HEK293T (cell line): ENCODE measurements at regions not wholly inside any gene's neighbourhood (a gene's known extent, or its start where the extent isn't known, plus 50 kb on each side); places are given as distances from the start of the nearest gene placed in this dataset.
"Not testable (repeated sequence)": the region's sequence is repeated elsewhere in the genome, so short reads cannot be mapped to it uniquely, and the experiment has no call there.

Source experiments
- CTCF ChIA-PET: fragments of 350-600 bp; formaldehyde crosslinking; extraction: SDS; loops from one replicate; lab custom pipeline; 2021; ENCODE audit warnings: antibody characterized with exemption, inconsistent platforms; lab: Yijun Ruan, JAX
- POLR2A ChIA-PET: fragments of 350-600 bp; formaldehyde crosslinking; extraction: SDS; loops from one replicate; lab custom pipeline; 2020; ENCODE audit warnings: antibody characterized with exemption, inconsistent platforms; lab: Yijun Ruan, JAX
- DNase-seq: peaks from one replicate; pipeline ENCODE4 v3.0.0; 2012; ENCODE audit warnings: mixed read lengths; ENCODE audit errors: extremely low spot score
- ARNT ChIP-seq: fragments of 450-650 bp; IDR thresholded peaks from 2 replicates; pipeline ENCODE4 v1.6.1; 2017; ENCODE audit warnings: mild to moderate bottlenecking
- BHLHE40 ChIP-seq: fragments of 450-650 bp; IDR thresholded peaks from 2 replicates; pipeline ENCODE4 v1.6.1; 2016; ENCODE audit warnings: mild to moderate bottlenecking, moderate library complexity, borderline replicate concordance
- CTBP1 ChIP-seq: fragments of 450-650 bp; IDR thresholded peaks from 2 replicates; pipeline ENCODE4 v1.6.1; 2016; ENCODE audit warnings: borderline replicate concordance
- ELF4 ChIP-seq: fragments of 450-650 bp; IDR thresholded peaks from 2 replicates; pipeline ENCODE4 v1.6.1; 2017; ENCODE audit warnings: antibody characterized with exemption
- FOXA1 ChIP-seq: fragments of 450-650 bp; IDR thresholded peaks from 2 replicates; pipeline ENCODE4 v1.6.1; 2016; ENCODE audit warnings: mild to moderate bottlenecking
- FOXK2 ChIP-seq: fragments of 450-650 bp; IDR thresholded peaks from 2 replicates; pipeline ENCODE4 v1.6.1; 2016; ENCODE audit warnings: mild to moderate bottlenecking
- FOXM1 ChIP-seq: fragments of 450-650 bp; IDR thresholded peaks from 2 replicates; pipeline ENCODE4 v1.6.1; 2017; ENCODE audit warnings: mild to moderate bottlenecking, borderline replicate concordance
- HDGF ChIP-seq: fragments of 450-650 bp; IDR thresholded peaks from 2 replicates; pipeline ENCODE4 v1.6.1; 2017; ENCODE audit warnings: antibody characterized with exemption, borderline replicate concordance
- L3MBTL2 ChIP-seq: fragments of 450-650 bp; conservative IDR thresholded peaks from 2 replicates; pipeline ENCODE4 v1.6.1; 2016; ENCODE audit warnings: mild to moderate bottlenecking
- LEF1 ChIP-seq: fragments of 450-650 bp; IDR thresholded peaks from 2 replicates; pipeline ENCODE4 v1.6.1; 2017; ENCODE audit warnings: mild to moderate bottlenecking, borderline replicate concordance
- NFRKB ChIP-seq: fragments of 450-650 bp; IDR thresholded peaks from 2 replicates; pipeline ENCODE4 v1.6.1; 2016; ENCODE audit warnings: mild to moderate bottlenecking, moderate library complexity
- SP1 ChIP-seq: fragments of 450-650 bp; IDR thresholded peaks from 2 replicates; pipeline ENCODE4 v1.6.1; 2017
- SUZ12 ChIP-seq: fragments of 450-650 bp; IDR thresholded peaks from 2 replicates; pipeline ENCODE4 v1.6.1; 2016; ENCODE audit warnings: mild to moderate bottlenecking
- TARDBP ChIP-seq: fragments of 450-650 bp; IDR thresholded peaks from 2 replicates; pipeline ENCODE4 v1.6.1; 2016
- ZNF384 ChIP-seq: fragments of 450-650 bp; IDR thresholded peaks from 2 replicates; pipeline ENCODE4 v1.6.1; 2016
- TF ChIP-seq, protein P1 (sequence below): fragments of 450-650 bp; IDR thresholded peaks from 2 replicates; pipeline ENCODE4 v1.6.1; 2016

DNA sequence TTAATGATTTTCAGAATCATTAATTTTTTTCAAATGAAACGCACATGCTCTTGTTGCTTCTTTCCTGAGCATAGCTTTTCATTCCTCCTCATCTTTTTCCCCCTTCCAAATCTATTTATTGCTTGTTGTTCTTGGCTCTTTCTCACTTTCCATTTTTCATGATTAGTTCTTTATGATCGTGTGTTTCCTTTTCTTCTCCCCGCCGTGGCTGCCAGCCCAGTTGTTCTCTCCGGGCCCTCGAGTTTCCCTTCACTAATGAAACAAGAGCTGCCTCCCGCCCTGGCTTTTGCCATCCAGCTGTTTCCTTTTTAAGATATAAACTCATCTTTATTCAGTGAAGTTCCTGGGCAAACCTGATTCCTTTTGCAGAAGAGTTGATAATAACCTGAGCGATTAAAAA is 170.2 kb upstream of the NR2F2 start:
- no peak for TF ChIP-seq ZNF384
- TF ChIP-seq ARNT = no peak
- TF ChIP-seq FOXA1 = no peak
- TF ChIP-seq HDGF = no peak
- TF ChIP-seq SP1 = no peak
- no peak for TF ChIP-seq SUZ12
- CTCF ChIA-PET = interaction anchor here (0.6 to 1.2 kb wide), 3 partner anchors 21 to 1283 kb away, joined by 4 to 5 read pairs (median 4); no protein-coding TSS in a partner anchor
- no peak for DNase-seq
- POLR2A ChIA-PET = no interaction called here

DNA sequence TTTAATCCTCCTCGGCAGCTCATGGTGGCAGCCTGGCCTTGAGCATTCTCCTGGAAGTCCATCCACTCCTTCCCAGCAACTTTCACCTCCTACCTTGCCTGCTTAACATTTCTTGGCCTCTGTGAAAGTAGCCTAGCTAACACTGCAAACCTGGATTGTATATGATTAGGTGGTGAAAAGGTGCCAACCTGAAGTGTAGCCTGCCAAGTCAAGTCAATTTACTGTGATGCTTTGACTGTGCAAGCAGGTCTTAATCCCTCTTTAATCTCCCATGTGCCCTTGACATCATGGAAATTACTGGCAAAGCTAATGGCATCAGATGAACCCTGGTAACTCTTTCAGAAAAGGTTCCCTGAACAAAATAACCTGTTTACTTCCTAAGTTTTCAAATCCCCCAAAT is 169.7 kb upstream of the NR2F2 start:
- POLR2A ChIA-PET = no interaction called here
- CTCF ChIA-PET = interaction anchor here (0.7 kb wide), 1 partner anchor 243 kb away, joined by 4 read pairs; no protein-coding TSS in a partner anchor
- TF ChIP-seq FOXM1 (no peak), FOXA1 (no peak), HDGF (no peak), TARDBP (no peak), SP1 (no peak), ARNT (no peak), CTBP1 (no peak), NFRKB (no peak), L3MBTL2 (no peak), ELF4 (no peak), LEF1 (no peak), BHLHE40 (no peak), SUZ12 (no peak), ZNF384 (no peak), FOXK2 (no peak)
- TF ChIP-seq, protein P1, sequence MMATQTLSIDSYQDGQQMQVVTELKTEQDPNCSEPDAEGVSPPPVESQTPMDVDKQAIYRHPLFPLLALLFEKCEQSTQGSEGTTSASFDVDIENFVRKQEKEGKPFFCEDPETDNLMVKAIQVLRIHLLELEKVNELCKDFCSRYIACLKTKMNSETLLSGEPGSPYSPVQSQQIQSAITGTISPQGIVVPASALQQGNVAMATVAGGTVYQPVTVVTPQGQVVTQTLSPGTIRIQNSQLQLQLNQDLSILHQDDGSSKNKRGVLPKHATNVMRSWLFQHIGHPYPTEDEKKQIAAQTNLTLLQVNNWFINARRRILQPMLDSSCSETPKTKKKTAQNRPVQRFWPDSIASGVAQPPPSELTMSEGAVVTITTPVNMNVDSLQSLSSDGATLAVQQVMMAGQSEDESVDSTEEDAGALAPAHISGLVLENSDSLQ = no peak
- DNase-seq = no peak

DNA sequence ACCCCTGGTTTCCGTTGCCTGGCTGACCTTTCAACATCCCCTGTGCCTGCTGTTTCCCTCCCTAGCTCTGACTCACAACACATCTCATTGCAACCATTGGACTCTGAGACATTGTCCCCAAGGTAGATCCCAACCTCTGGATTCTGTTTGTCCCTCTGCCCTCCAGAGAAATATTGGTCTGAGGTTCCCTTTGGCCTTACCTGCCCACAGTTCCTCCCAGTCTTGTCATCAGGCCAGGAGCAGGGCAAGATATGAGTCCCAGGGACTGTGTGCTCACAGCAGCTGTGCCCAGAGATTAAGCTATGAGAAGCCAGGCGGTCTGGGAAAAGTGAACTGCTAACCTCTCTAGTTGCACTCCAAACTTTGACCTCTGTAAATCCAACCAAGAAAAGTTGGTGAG is 168.2 kb upstream of the NR2F2 start:
- DNase-seq = no peak
- no peak for TF ChIP-seq NFRKB
- CTCF ChIA-PET = no interaction called here
- POLR2A ChIA-PET = no interaction called here

DNA sequence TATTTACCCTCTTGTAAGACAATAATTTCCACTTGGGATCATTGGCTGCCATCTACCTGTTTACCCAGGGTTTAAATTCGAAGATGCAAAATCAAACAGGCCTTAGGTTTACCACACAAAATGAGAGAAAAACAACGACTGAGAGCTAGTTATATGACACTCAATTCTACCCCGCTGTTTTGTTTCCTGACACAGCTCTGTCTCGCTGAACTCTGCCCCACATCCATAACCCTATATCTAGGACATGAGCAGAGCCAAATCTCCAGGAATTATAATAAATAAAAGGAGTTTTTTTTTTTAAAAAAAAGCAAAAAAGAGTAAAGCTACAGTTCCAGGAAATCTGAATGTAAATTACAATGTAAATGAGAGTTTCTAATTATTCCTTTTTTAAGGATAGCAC is 165.4 kb upstream of the NR2F2 start:
- CTCF ChIA-PET = no interaction called here
- TF ChIP-seq LEF1 (no peak), SP1 (no peak)
- POLR2A ChIA-PET = no interaction called here
- DNase-seq = no peak

DNA sequence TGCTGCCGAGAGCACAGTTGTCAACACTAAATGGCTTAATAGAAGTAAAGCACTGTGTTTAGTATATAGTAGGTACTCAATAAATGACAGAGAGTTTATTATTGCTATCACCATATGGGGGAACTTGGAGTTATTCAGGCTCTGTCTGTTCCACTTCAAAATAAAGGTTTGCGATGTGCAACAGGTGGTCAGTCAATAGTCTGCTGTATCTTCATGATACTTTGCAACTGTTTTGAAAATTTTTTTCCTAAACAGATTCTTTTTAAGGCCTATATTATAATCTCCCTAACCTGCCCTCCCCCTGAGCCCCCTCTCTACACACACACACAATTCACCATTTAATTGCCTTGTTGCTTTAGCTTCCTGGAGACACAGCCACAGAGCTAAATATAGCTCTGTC is 164.7 kb upstream of the NR2F2 start:
- no peak for DNase-seq
- ChIA-PET CTCF (interaction anchor here (1.0 kb wide), 1 partner anchor 533 kb away, joined by 3 read pairs; no protein-coding TSS in a partner anchor), POLR2A (no interaction called here)
- TF ChIP-seq TARDBP (no peak), SUZ12 (no peak)

DNA sequence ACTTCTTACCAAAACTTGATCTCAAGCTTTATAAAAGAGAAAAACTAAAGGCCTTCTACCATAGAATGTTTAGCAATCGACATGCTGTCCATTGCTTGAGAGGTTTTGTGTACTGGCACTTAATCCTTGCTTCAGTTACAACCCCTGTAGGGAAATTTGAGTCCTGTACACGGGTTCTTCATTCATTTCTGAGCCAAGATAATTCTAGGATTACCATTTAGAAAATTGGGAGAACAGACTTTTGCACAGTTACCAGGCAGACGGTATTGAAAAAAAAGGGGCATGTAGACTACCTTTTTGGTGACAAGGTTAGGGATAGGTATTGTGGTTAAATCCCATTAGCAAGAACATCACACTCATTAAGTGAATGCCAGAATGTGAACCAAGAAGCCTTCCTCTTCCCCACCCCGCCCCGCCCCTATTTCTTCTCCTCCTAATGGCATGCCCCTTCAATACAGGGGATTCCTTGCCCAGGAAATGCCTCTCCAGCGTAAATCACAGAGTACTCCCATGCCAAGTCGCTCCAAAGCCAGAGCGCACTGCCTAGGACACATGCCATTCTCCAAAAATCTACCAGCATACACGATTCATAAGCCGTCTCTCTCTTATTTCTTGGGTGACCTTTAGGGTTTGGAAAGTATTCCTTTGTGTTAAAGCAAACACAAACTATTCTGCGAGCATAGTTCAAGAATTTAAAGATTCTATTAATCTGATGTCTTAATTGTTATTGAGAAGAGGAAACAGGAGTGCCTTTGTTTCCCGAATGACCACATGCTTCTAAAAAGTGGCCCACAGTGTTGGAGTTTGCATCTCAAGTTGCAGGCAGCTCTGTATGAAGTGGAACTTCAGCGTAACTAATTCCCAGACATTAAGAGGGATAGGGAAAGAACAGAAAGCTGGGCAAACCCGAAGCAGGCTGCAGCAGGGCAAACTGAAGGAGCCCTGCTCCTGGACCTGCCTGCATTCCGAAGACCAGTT is 164.0 kb upstream of the NR2F2 start:
- TF ChIP-seq L3MBTL2 = no peak
- no peak for TF ChIP-seq ELF4
- TF ChIP-seq SUZ12 = no peak
- TF ChIP-seq NFRKB = no peak
- TF ChIP-seq ARNT = no peak
- TF ChIP-seq BHLHE40 = no peak
- TF ChIP-seq FOXK2 = no peak
- ChIA-PET POLR2A (no interaction called here), CTCF (interaction anchor here (0.7 to 1.0 kb wide), 2 partner anchors 30 to 534 kb away, joined by 3 read pairs; no protein-coding TSS in a partner anchor)
- DNase-seq = no peak

DNA sequence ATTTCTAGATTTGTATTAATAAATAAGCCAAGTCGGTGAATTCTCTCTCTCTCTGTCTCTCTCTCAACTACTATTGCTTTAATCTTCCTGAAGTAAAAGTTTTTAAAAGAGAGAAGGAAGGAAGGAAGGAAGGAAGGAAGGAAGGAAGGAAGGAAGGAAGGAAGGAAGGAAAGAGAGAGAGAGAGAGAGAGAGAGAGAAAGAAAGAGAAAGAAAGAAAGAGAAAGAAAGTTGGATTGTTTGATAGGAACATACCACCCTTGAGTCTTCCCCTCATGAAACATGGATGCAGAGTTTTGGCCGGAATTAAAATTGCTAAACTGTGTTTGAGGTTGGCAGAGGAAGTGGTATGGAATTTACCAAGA is 159.9 kb upstream of the NR2F2 start:
- CTCF ChIA-PET, DNase-seq, POLR2A ChIA-PET: not testable (repeated sequence)

DNA sequence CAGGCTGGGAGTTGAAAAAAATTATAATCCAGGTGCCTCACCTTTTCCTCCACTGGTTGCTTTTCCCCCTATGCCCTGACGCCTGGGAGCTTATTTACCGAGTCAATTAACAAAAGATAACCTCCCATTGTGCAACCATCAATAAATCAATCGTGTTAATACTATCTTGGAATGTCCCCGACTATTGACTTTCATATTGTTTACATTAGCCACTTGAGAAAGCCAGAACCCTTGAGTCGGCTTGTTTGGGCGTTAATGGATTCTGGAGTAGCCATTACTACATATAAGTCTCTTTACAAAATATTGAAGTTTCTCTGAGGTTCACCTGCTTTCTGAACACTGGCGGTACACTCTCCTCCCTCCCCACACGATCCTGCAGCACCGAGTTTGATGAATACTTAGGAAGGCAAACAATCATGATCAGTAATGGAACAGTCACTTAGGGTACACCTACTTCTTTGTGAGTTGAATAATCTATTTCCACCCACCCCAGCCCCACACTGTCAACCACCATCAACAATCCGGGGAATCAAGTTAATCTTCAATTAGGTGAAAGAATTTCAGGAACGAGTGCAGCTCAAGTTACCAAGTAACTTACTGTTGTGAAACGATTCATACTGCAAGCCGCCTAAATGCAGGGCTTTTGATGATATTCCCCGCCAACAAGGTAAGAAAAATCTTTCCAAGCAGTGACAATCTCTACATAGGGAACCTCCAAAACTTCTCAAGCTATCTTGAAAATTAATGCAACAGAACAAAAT is 159.3 kb upstream of the NR2F2 start:
- DNase-seq = peak; percentile 39
- CTCF ChIA-PET = interaction anchor here (0.5 kb wide), 1 partner anchor 263 kb away, joined by 3 read pairs; no protein-coding TSS in a partner anchor
- TF ChIP-seq FOXA1 = peak; percentile 85
- peak; percentile 80 for TF ChIP-seq CTBP1
- TF ChIP-seq, protein P1 = peak; percentile 91
- TF ChIP-seq HDGF = no peak
- POLR2A ChIA-PET = no interaction called here
